Activated T-helper 17 cell treated with anti-CD3 and anti-CD28 coated beads, Interleukin-2, amount 50 U/mL, for 72 hours (primary cell): ENCODE measurements at regions not wholly inside any gene's neighbourhood (a gene's known extent, or its start where the extent isn't known, plus 50 kb on each side); places are given as distances from the start of the nearest gene placed in this dataset.

Experiments
- ATAC-seq: fragments of 150-1000 bp; cut with Tn5 transposase; replicated peaks from 2 replicates; pipeline ENCODE4 v1.10.0; 2021; ENCODE audit warnings: mild to moderate bottlenecking, moderate library complexity
- H3K27ac Mint-ChIP-seq: one replicate; pipeline ENCODE4 v1.8.0; 2022; ENCODE audit warnings: mixed read lengths
- H3K27me3 Mint-ChIP-seq: one replicate; pipeline ENCODE4 v1.8.0; 2022; ENCODE audit warnings: mixed read lengths
- H3K36me3 Mint-ChIP-seq: one replicate; pipeline ENCODE4 v1.8.0; 2022; ENCODE audit warnings: low read depth, mild to moderate bottlenecking, mixed read lengths
- H3K4me1 Mint-ChIP-seq: one replicate; pipeline ENCODE4 v1.8.0; 2022; ENCODE audit warnings: mixed read lengths
- H3K4me3 Mint-ChIP-seq: one replicate; pipeline ENCODE4 v1.8.0; 2022; ENCODE audit warnings: mild to moderate bottlenecking, mixed read lengths
- H3K9me3 Mint-ChIP-seq: one replicate; pipeline ENCODE4 v1.8.0; 2022; ENCODE audit warnings: mixed read lengths

DNA sequence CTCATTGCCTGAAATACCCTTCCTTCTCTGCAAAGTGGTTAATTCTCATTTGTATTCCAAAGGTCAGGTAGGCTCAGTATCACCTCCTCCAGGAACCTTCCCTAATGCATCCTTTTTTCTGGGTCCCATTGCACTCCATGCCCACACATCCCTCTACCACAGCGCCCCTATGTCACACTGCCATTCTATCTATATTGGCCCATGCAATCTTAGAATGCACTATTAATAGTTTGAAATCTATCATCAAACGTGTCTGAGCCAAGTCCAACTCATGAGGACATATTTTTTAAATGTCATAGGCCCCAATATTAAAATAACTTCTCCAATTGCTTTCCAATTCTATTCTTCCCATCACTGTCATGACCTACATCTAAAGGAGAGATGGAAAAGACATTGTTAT, 495.1 kb downstream of the SOX6 start:
- Mint-ChIP-seq H3K4me1 (no peaks in the 10 kb centered on the region), H3K4me3 (no peak overlapping the region), H3K27ac (no peak overlapping the region), H3K27me3 (peaks cover 3% of the 10 kb centered on the region), H3K36me3 (no peaks in the 10 kb centered on the region), H3K9me3 (no peaks in the 10 kb centered on the region)
- no peak for ATAC-seq

DNA sequence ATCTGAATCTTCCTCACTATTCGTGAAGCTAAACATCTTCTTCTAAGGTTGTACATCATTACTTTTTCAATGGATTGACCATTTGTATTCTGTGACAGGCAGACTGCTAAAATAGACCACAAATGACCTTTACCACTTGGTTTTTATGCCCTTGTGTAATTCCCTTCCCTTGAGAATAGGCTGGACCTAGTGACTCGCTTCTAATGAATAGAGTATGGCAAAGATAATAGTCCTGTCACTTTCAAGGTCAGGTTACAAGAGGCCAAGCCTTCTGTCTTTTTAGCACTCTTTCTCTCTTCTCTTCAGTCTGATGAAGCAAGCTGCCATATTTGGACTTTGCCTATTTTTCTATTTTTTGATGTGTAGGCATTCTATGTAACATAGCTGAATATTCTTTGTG, 492.9 kb downstream of the SOX6 start:
- H3K4me3 Mint-ChIP-seq = no peak overlapping the region
- no peaks in the 10 kb centered on the region for H3K9me3 Mint-ChIP-seq
- peaks cover 3% of the 10 kb centered on the region for H3K27me3 Mint-ChIP-seq
- H3K36me3 Mint-ChIP-seq = no peaks in the 10 kb centered on the region
- no peaks in the 10 kb centered on the region for H3K4me1 Mint-ChIP-seq
- no peak for ATAC-seq
- no peak overlapping the region for H3K27ac Mint-ChIP-seq

DNA sequence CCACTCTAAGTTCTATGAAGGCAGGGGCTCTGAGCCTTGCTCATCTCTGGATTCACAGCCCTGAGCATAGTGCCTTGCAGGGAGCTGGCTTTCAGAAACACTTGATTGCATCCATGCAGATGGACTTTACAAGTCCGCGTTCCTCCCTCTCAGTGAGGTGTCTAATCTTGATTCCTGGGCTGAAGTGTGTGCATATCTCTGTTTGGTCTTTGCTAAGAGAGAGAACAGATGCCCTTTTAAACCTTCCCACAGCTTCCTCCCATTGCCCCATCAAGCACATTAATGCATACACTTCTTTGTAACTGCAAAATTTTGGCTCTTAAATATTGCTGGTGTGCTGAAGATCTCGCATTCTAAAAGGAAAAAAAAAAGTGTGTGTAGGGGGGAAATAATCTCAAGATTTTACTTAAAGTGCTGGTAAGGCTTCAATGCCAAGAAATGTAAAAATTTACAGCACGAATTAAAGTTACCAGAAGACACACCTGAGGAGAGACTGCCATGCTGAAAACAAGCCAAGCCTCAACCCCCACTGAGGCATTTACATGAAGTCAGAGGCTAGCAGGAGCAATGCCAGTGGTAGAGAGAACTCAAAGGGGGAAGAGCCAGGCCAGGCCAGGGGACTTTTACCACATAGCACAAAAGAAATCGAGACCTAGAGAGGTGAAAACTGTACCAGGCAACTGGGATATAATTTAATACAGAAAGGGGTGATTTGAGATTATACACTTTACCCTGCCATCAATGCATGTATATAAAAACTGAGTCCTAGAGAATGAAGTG, 492.1 kb downstream of the SOX6 start:
- no peaks in the 10 kb centered on the region for H3K36me3 Mint-ChIP-seq
- no peak overlapping the region for H3K4me3 Mint-ChIP-seq
- peaks cover 3% of the 10 kb centered on the region for H3K27me3 Mint-ChIP-seq
- no peaks in the 10 kb centered on the region for H3K9me3 Mint-ChIP-seq
- no peak for ATAC-seq
- H3K27ac Mint-ChIP-seq = no peak overlapping the region
- no peaks in the 10 kb centered on the region for H3K4me1 Mint-ChIP-seq

GRCh38 chr11:15865212-15865987, 490.9 kb downstream of the SOX6 start:
- no peak for ATAC-seq
- H3K27ac Mint-ChIP-seq = no peak overlapping the region
- H3K4me3 Mint-ChIP-seq = no peak overlapping the region
- peaks cover 3% of the 10 kb centered on the region for H3K27me3 Mint-ChIP-seq
- no peaks in the 10 kb centered on the region for H3K36me3 Mint-ChIP-seq
- no peaks in the 10 kb centered on the region for H3K4me1 Mint-ChIP-seq
- H3K9me3 Mint-ChIP-seq = no peaks in the 10 kb centered on the region

GRCh38 chr11:15867871-15868270, 488.5 kb downstream of the SOX6 start:
- Mint-ChIP-seq H3K27ac (no peak overlapping the region), H3K27me3 (peaks cover 3% of the 10 kb centered on the region), H3K9me3 (no peaks in the 10 kb centered on the region), H3K4me3 (no peak overlapping the region), H3K4me1 (no peaks in the 10 kb centered on the region), H3K36me3 (no peaks in the 10 kb centered on the region)
- ATAC-seq = no peak

- H3K9me3 Mint-ChIP-seq = no peaks in the 10 kb centered on the region
- H3K27me3 Mint-ChIP-seq = no peaks in the 10 kb centered on the region
- no peaks in the 10 kb centered on the region for H3K36me3 Mint-ChIP-seq
- H3K27ac Mint-ChIP-seq = no peak overlapping the region
- no peak for ATAC-seq
- H3K4me3 Mint-ChIP-seq = no peak overlapping the region
- H3K4me1 Mint-ChIP-seq = no peaks in the 10 kb centered on the region
Observed at GRCh38 chr11:15870911-15871310, 485.4 kb downstream of the SOX6 start.

- H3K4me1 Mint-ChIP-seq = no peaks in the 10 kb centered on the region
- no peak overlapping the region for H3K27ac Mint-ChIP-seq
- H3K9me3 Mint-ChIP-seq = no peaks in the 10 kb centered on the region
- no peak overlapping the region for H3K4me3 Mint-ChIP-seq
- no peaks in the 10 kb centered on the region for H3K36me3 Mint-ChIP-seq
- no peaks in the 10 kb centered on the region for H3K27me3 Mint-ChIP-seq
- no peak for ATAC-seq
Observed at GRCh38 chr11:15871904-15872626, 484.3 kb downstream of the SOX6 start.

DNA sequence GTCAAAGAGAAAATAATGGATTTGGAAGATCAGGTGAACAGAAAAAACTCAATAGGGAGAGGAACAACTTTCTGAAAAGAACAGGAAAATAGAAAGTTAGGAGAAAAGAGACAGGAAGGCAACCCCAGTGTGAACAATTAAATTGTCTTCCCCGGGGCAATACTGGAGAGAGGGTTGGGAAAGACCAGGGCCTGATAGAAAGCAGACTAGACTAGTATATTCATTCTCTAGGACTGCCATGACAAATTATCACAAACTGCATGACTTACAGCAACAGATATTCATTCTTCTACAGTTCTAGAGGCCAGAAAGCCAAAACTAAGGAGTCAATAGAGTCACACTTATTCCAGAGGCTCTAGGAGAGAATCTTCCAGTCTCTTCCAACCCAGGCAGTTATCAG, 482.8 kb downstream of the SOX6 start:
- Mint-ChIP-seq H3K4me1 (no peaks in the 10 kb centered on the region), H3K4me3 (no peak overlapping the region), H3K27ac (no peak overlapping the region), H3K27me3 (peaks cover under 1% of the 10 kb centered on the region), H3K9me3 (no peaks in the 10 kb centered on the region), H3K36me3 (no peaks in the 10 kb centered on the region)
- ATAC-seq = no peak

DNA sequence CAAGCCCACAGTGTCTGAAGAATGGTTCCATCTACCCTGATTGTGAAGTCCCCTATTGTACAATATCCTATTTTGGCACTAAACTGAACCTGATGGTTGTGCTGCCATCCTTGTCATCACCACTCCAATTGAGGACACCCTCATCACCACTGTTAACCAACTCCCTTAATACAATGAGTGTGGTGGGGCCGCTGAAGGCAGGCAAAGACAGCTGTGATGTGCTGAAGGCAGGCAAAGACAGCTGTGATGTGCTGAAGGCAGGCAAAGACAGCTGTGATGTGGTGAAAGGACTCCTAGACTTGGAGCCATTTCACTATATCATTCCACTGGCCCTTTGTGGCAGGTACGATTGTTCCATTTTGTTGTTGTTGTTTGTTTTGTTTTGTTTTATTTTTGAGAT, 481.6 kb downstream of the SOX6 start:
- Mint-ChIP-seq H3K4me3 (no peak overlapping the region), H3K27ac (no peak overlapping the region), H3K36me3 (no peaks in the 10 kb centered on the region), H3K9me3 (no peaks in the 10 kb centered on the region), H3K4me1 (no peaks in the 10 kb centered on the region), H3K27me3 (peaks cover 3% of the 10 kb centered on the region)
- no peak for ATAC-seq

- H3K4me1 Mint-ChIP-seq = no peaks in the 10 kb centered on the region
- H3K27ac Mint-ChIP-seq = no peak overlapping the region
- no peaks in the 10 kb centered on the region for H3K9me3 Mint-ChIP-seq
- no peak for ATAC-seq
- no peak overlapping the region for H3K4me3 Mint-ChIP-seq
- H3K36me3 Mint-ChIP-seq = no peaks in the 10 kb centered on the region
- peaks cover 3% of the 10 kb centered on the region for H3K27me3 Mint-ChIP-seq
Observed at GRCh38 chr11:15875393-15875792, 481.0 kb downstream of the SOX6 start.

- Mint-ChIP-seq H3K4me1 (no peaks in the 10 kb centered on the region), H3K27ac (no peak overlapping the region), H3K27me3 (peaks cover 3% of the 10 kb centered on the region), H3K36me3 (no peaks in the 10 kb centered on the region), H3K9me3 (no peaks in the 10 kb centered on the region), H3K4me3 (no peak overlapping the region)
- ATAC-seq = no peak
Observed at GRCh38 chr11:15875943-15876342, 480.4 kb downstream of the SOX6 start.

- H3K4me1 Mint-ChIP-seq = no peaks in the 10 kb centered on the region
- no peak overlapping the region for H3K27ac Mint-ChIP-seq
- ATAC-seq = no peak
- H3K9me3 Mint-ChIP-seq = no peaks in the 10 kb centered on the region
- H3K36me3 Mint-ChIP-seq = no peaks in the 10 kb centered on the region
- peaks cover 3% of the 10 kb centered on the region for H3K27me3 Mint-ChIP-seq
- H3K4me3 Mint-ChIP-seq = no peak overlapping the region
Observed at GRCh38 chr11:15878756-15879155, 477.6 kb downstream of the SOX6 start.

- Mint-ChIP-seq H3K27me3 (peaks cover 3% of the 10 kb centered on the region), H3K4me1 (no peaks in the 10 kb centered on the region), H3K4me3 (no peak overlapping the region), H3K9me3 (no peaks in the 10 kb centered on the region), H3K27ac (no peak overlapping the region), H3K36me3 (no peaks in the 10 kb centered on the region)
- no peak for ATAC-seq
Observed at GRCh38 chr11:15880291-15880690, 476.1 kb downstream of the SOX6 start.

DNA sequence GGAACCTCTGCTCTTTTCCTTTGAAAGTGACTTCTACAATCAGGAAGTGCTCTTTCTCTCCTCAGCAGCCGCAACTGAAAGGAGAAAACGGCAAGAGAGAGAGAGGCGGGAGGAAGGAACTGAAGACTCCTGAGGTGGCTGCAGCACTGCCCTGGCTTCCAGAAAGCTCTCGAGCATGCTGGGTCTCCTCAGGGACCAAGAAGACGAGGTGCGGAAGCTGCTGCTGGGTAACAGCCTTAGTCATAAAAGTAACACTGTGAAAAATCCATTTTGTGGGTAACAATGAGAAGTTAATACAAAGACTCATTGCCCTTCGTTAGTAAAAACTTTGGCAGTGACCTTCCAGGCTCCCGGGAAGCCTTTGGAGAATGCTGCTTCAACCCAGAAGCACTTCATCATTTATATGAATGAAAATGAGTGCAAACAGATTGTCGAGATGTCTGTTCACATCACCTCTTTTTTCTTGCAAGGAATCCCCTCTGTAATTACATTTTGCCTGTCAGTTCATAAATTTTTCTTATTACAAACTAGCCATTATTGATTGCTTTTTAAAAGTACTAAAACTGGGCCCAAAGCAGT, 473.4 kb downstream of the SOX6 start:
- Mint-ChIP-seq H3K36me3 (no peaks in the 10 kb centered on the region), H3K27ac (no peak overlapping the region), H3K9me3 (no peaks in the 10 kb centered on the region), H3K4me3 (no peak overlapping the region), H3K4me1 (no peaks in the 10 kb centered on the region), H3K27me3 (peaks cover 3% of the 10 kb centered on the region)
- ATAC-seq = no peak
